ENCODE measurements at regions not wholly inside any gene's neighbourhood (a gene's known extent, or its start where the extent isn't known, plus 50 kb on each side); places are given as distances from the start of the nearest gene placed in this dataset.

DNA sequence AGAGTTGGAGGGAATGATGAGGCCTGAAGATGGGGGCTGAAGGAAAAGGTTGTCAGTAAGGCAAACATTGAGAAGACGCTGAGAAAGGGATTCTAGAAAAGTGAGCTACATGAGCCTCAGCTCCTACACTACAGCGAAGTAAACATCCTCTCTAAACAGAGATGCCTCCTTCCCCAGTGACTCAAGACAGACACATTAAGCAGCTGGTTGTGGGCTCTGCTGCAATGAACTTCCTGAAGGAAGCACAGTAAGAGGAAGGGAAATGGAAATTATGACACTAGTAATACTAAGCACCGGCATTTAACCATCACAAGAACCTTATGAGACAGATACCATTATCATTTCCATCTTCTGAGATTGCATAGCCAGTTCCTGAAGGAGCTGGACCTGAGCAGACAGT is 190.5 kb downstream of the C11orf87 start:
- no peak overlapping the region for H3K4me3 ChIP-seq (replicated peaks; ENCODE audit: low read depth, low read length)
- TF ChIP-seq, protein P1, sequence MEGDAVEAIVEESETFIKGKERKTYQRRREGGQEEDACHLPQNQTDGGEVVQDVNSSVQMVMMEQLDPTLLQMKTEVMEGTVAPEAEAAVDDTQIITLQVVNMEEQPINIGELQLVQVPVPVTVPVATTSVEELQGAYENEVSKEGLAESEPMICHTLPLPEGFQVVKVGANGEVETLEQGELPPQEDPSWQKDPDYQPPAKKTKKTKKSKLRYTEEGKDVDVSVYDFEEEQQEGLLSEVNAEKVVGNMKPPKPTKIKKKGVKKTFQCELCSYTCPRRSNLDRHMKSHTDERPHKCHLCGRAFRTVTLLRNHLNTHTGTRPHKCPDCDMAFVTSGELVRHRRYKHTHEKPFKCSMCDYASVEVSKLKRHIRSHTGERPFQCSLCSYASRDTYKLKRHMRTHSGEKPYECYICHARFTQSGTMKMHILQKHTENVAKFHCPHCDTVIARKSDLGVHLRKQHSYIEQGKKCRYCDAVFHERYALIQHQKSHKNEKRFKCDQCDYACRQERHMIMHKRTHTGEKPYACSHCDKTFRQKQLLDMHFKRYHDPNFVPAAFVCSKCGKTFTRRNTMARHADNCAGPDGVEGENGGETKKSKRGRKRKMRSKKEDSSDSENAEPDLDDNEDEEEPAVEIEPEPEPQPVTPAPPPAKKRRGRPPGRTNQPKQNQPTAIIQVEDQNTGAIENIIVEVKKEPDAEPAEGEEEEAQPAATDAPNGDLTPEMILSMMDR (IDR thresholded peaks at IDR 0.05; ENCODE audit: low read length, missing control alignments) = no peak
- DNase-seq (ENCODE audit: low read depth) = no peak

DNA sequence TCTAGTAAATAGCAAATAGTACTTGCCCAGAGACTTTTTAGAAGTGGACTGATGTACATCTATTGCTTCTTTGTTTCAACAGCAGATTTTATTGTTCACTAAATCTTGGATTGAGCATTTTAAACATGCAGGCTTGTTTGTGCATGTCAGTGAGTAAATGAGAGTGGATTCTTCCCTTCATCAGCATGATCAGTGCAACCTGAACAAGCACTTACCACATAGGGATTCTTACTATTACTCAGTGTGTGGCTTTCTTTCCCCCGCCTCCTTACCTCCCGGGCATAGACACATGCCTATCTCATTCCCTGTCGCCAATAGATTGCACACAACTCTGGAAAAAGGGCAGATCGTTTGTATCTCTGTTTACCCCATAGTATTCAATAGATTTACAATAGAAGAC is 197.5 kb downstream of the C11orf87 start:
- DNase-seq (ENCODE audit: low read depth) = no peak
- H3K4me3 ChIP-seq (replicated peaks; ENCODE audit: low read depth, low read length) = no peak overlapping the region
- TF ChIP-seq, protein P1 (IDR thresholded peaks at IDR 0.05; ENCODE audit: low read length, missing control alignments) = no peak

DNA sequence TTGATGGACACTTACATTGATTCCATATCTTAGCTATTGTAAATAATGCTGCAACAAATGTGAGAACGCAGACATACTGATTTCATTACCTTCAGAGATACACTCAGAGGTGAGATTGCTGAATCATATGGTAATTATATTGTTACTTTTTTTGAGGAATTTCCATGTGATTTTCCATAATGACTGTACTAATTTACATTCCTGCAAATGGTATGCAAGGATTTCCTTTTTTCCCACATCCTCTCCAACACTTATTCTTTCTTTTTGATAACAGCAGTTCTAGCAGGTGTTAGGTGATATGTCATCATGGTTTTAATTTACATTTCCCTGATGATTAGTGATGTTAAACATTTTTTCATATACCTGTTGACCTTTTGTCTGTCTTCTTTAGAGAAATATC is 207.7 kb downstream of the C11orf87 start:
- no peak for DNase-seq (ENCODE audit: low read depth)
- TF ChIP-seq, protein P1 (IDR thresholded peaks at IDR 0.05; ENCODE audit: low read length, missing control alignments) = no peak
- H3K4me3 ChIP-seq (replicated peaks; ENCODE audit: low read depth, low read length) = no peak overlapping the region

DNA sequence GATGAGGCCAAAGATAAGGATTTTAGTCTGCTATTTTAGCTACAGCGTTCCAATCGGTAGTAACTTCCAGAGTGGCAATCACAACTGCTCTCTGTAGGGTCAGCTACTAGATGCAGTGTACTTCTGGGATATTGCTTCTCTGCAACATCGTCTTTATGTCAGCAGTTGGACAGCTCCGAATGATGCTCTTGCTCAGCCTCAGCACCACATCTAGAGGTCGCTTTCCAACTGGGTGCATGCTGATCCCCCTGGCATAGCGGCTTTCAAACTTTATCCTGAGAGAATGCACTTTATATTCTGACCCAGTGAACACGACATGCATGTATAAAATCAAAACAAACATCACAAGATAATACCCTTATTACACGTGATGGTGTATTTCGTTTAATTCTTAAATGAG is 219.6 kb downstream of the C11orf87 start:
- peak; percentile 62 for DNase-seq (ENCODE audit: low read depth)
- TF ChIP-seq, protein P1 (IDR thresholded peaks at IDR 0.05; ENCODE audit: low read length, missing control alignments) = peak; percentile 17
- no peak overlapping the region for H3K4me3 ChIP-seq (replicated peaks; ENCODE audit: low read depth, low read length)

DNA sequence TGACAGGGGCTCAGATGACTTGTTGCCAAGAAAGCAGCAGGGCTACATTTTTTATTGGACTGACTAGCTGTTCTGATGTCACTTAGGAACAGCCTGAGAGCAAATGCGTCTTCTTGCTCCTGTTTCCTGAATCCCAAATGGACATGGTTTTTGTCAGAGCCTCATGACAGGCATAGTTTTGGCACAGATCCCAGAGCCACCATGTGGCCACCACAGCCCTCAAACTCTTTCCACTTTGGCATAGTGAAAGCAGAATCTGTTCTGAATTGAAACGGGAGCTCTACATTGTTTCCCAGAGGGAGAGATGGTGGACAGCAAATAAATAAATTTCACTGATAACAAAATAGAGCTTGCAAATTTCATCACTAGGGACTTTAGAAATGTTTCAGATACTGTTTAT is 222.2 kb downstream of the C11orf87 start:
- H3K4me3 ChIP-seq (replicated peaks; ENCODE audit: low read depth, low read length) = no peak overlapping the region
- TF ChIP-seq, protein P1 (IDR thresholded peaks at IDR 0.05; ENCODE audit: low read length, missing control alignments) = no peak
- DNase-seq (ENCODE audit: low read depth) = peak; percentile 21

DNA sequence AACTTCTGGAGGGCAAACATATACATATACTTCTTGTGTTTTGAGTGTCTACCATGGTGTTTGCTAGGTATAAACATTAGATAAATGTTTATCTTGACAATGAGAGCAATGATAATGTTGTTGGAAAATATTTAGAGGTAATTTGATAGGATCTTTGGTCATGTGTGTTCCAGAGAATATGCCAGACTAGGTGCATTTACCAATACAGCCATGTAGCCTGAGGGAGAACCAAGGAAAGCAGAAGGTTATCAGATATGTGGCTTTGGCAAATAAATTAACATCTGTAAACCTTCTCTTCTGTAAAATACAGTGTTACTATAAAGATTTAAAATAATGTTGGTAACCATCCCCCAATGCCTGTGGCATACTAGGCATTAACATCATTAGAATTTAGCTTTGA is 226.8 kb downstream of the C11orf87 start:
- TF ChIP-seq, protein P1 (IDR thresholded peaks at IDR 0.05; ENCODE audit: low read length, missing control alignments) = no peak
- DNase-seq (ENCODE audit: low read depth) = no peak
- no peak overlapping the region for H3K4me3 ChIP-seq (replicated peaks; ENCODE audit: low read depth, low read length)

DNA sequence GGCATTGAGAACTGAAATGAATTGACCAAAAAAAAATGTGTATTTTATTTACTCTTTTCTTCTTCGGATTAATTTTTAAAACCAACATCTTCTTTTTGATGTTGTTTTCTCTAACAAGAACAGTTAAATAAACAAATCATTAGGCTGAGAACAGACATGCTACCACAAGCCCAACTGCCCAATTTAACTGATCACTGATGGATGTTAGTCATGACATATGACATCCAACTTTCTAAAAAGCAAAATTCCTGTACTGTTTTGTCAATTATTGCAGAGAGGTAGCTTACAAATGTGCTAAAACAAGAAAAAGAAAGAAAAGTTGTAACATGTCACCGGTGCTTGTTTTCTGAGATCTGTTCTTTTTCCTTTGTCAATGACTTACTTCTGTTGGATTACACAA is 232.1 kb downstream of the C11orf87 start:
- no peak overlapping the region for H3K4me3 ChIP-seq (replicated peaks; ENCODE audit: low read depth, low read length)
- no peak for DNase-seq (ENCODE audit: low read depth)
- TF ChIP-seq, protein P1 (IDR thresholded peaks at IDR 0.05; ENCODE audit: low read length, missing control alignments) = no peak
